ENCODE measurements at regions not wholly inside any gene's neighbourhood (a gene's known extent, or its start where the extent isn't known, plus 50 kb on each side); places are given as distances from the start of the nearest gene placed in this dataset.

DNA sequence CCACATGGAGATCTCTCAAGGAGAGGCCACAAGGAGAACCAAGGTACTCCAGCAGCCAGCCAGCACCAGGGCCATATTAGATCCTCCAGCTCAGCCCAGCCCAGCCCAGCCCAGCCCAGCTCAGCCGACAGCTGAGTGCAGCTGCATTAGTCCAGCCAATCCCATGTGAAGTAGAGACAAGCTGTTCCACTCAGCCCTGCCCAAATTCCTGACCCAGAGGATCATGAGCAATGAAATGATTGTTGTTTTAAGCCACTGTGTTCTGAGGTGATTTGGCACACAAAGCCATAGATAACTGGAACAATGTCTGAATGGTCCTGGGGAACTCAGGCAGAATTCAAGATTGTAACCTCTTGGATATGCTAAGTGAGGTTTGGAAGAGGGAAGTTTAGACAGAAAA, 59.5 kb upstream of the BMP2 start:
- BruUV-seq (replicated peaks) = no TSS peak
- RAD21 ChIA-PET (ENCODE audit: unreplicated experiment) = interaction anchor here (0.9 to 1.9 kb wide), 6 partner anchors 45 to 577 kb away, joined by 3 to 6 read pairs (median 4); no protein-coding TSS in a partner anchor
- FAIRE-seq (no peak), DNase-seq (ENCODE audit: low read depth, low spot score) (no peak), ATAC-seq (peak; percentile 8; the same call in 2 of the 3 replicates)
- WGBS (ENCODE audit: insufficient coverage, insufficient replicate concordance, low lambda C conversion rate, missing lambda C conversion rate) = 0% methylated on average over 1 of the region's 1 CpG
- Histone ChIP-seq H2AFZ (ENCODE audit: control insufficient read depth, low read depth, low read length) (no peak overlapping the region), H3K79me2 (ENCODE audit: control insufficient read depth, insufficient read depth, low read length) (no peaks in the 10 kb centered on the region), H3K36me3 (ENCODE audit: control insufficient read depth in 2 of 2, insufficient read depth in 2 of 2, low read length in 1 of 2) (no peaks in the 10 kb centered on the region), H3K4me2 (ENCODE audit: control insufficient read depth, insufficient read depth) (no peak overlapping the region), H3K27me3 (replicated peaks in 1 of 2; ENCODE audit: control insufficient read depth in 2 of 2, insufficient read depth in 2 of 2, low read length in 1 of 2) (no peaks in the 10 kb centered on the region), H4K20me1 (ENCODE audit: control insufficient read depth, insufficient read depth) (no peaks in the 10 kb centered on the region), H3K9ac (ENCODE audit: control insufficient read depth, insufficient read depth, low read length) (no peak overlapping the region), H3K4me3 (no peak overlapping the region), H3K9me3 (replicated peaks; ENCODE audit: control insufficient read depth, insufficient read depth, low read length) (no peaks in the 10 kb centered on the region), H3K27ac (ENCODE audit: control insufficient read depth, insufficient read depth) (no peak overlapping the region), H3K4me1 (ENCODE audit: control insufficient read depth, insufficient read depth, low read length) (no peaks in the 10 kb centered on the region)
- in situ Hi-C loops (cut with MboI) (no loop called here), intact Hi-C loops (cut with micrococcal nuclease; ENCODE audit: unreplicated experiment) (loop anchor here (5.0 kb wide), 1 partner anchor 126 kb away; no protein-coding TSS in a partner anchor)
- POLR2A ChIA-PET = no interaction called here
- CTCF ChIA-PET = interaction anchor here (0.6 to 1.6 kb wide), 4 partner anchors 14 to 669 kb away, joined by 3 to 5 read pairs (median 3); no protein-coding TSS in a partner anchor
- SMC1A ChIA-PET (ENCODE audit: uncharacterized antibody, unreplicated experiment) = interaction anchor here (0.9 to 5.5 kb wide), 12 partner anchors 9 to 135 kb away, joined by 3 to 32 read pairs (median 4); no protein-coding TSS in a partner anchor
- TF ChIP-seq CREM (IDR thresholded peaks at IDR 0.05; ENCODE audit: low read depth) (no peak), ZZZ3 (IDR thresholded peaks at IDR 0.05; ENCODE audit: control insufficient read depth, insufficient read length, low read depth) (no peak), LARP7 (IDR thresholded peaks at IDR 0.05) (no peak), SRF (IDR thresholded peaks at IDR 0.05; ENCODE audit: low read depth in 2 of 2, low read length in 2 of 2) (no peak), MYC (IDR thresholded peaks at IDR 0.05; ENCODE audit: insufficient read depth, insufficient read length, insufficient replicate concordance, low read length, severe bottlenecking) (no peak), HDAC2 (IDR thresholded peaks at IDR 0.05) (no peak), MTA3 (IDR thresholded peaks at IDR 0.05; ENCODE audit: borderline replicate concordance, low read length) (no peak), CEBPB (IDR thresholded peaks at IDR 0.05; ENCODE audit: borderline replicate concordance in 1 of 2, low read depth in 2 of 2, low read length in 2 of 2) (no peak), RFX5 (IDR thresholded peaks at IDR 0.05; ENCODE audit: low read depth, low read length) (no peak), NR2C2 (IDR thresholded peaks at IDR 0.05; ENCODE audit: borderline replicate concordance, control insufficient read depth, insufficient read length, low read depth) (no peak), SREBF2 (IDR thresholded peaks at IDR 0.05; ENCODE audit: low read length) (no peak), KLF5 (IDR thresholded peaks at IDR 0.05; ENCODE audit: partially characterized antibody) (no peak), FOS (IDR thresholded peaks at IDR 0.05; ENCODE audit: borderline replicate concordance, extremely low read depth, insufficient read length) (no peak)
- TF ChIP-seq, protein P1, sequence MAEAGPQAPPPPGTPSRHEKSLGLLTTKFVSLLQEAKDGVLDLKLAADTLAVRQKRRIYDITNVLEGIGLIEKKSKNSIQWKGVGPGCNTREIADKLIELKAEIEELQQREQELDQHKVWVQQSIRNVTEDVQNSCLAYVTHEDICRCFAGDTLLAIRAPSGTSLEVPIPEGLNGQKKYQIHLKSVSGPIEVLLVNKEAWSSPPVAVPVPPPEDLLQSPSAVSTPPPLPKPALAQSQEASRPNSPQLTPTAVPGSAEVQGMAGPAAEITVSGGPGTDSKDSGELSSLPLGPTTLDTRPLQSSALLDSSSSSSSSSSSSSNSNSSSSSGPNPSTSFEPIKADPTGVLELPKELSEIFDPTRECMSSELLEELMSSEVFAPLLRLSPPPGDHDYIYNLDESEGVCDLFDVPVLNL (IDR thresholded peaks at IDR 0.05; ENCODE audit: low read depth, low read length) = no peak
- TF ChIP-seq, protein P2, sequence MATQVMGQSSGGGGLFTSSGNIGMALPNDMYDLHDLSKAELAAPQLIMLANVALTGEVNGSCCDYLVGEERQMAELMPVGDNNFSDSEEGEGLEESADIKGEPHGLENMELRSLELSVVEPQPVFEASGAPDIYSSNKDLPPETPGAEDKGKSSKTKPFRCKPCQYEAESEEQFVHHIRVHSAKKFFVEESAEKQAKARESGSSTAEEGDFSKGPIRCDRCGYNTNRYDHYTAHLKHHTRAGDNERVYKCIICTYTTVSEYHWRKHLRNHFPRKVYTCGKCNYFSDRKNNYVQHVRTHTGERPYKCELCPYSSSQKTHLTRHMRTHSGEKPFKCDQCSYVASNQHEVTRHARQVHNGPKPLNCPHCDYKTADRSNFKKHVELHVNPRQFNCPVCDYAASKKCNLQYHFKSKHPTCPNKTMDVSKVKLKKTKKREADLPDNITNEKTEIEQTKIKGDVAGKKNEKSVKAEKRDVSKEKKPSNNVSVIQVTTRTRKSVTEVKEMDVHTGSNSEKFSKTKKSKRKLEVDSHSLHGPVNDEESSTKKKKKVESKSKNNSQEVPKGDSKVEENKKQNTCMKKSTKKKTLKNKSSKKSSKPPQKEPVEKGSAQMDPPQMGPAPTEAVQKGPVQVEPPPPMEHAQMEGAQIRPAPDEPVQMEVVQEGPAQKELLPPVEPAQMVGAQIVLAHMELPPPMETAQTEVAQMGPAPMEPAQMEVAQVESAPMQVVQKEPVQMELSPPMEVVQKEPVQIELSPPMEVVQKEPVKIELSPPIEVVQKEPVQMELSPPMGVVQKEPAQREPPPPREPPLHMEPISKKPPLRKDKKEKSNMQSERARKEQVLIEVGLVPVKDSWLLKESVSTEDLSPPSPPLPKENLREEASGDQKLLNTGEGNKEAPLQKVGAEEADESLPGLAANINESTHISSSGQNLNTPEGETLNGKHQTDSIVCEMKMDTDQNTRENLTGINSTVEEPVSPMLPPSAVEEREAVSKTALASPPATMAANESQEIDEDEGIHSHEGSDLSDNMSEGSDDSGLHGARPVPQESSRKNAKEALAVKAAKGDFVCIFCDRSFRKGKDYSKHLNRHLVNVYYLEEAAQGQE (IDR thresholded peaks at IDR 0.05; ENCODE audit: low read depth, low read length) = no peak
- TF ChIP-seq, protein P3, sequence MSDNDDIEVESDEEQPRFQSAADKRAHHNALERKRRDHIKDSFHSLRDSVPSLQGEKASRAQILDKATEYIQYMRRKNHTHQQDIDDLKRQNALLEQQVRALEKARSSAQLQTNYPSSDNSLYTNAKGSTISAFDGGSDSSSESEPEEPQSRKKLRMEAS (IDR thresholded peaks at IDR 0.05; ENCODE audit: low read depth, low read length) = no peak
- TF ChIP-seq, protein P4, sequence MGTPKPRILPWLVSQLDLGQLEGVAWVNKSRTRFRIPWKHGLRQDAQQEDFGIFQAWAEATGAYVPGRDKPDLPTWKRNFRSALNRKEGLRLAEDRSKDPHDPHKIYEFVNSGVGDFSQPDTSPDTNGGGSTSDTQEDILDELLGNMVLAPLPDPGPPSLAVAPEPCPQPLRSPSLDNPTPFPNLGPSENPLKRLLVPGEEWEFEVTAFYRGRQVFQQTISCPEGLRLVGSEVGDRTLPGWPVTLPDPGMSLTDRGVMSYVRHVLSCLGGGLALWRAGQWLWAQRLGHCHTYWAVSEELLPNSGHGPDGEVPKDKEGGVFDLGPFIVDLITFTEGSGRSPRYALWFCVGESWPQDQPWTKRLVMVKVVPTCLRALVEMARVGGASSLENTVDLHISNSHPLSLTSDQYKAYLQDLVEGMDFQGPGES (IDR thresholded peaks at IDR 0.05) = no peak
- TF ChIP-seq, protein P5, sequence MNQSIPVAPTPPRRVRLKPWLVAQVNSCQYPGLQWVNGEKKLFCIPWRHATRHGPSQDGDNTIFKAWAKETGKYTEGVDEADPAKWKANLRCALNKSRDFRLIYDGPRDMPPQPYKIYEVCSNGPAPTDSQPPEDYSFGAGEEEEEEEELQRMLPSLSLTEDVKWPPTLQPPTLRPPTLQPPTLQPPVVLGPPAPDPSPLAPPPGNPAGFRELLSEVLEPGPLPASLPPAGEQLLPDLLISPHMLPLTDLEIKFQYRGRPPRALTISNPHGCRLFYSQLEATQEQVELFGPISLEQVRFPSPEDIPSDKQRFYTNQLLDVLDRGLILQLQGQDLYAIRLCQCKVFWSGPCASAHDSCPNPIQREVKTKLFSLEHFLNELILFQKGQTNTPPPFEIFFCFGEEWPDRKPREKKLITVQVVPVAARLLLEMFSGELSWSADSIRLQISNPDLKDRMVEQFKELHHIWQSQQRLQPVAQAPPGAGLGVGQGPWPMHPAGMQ (IDR thresholded peaks at IDR 0.05; ENCODE audit: borderline replicate concordance) = no peak

All from GM12878 (cell line).